ENCODE measurements at regions not wholly inside any gene's neighbourhood (a gene's known extent, or its start where the extent isn't known, plus 50 kb on each side); places are given as distances from the start of the nearest gene placed in this dataset.

DNA sequence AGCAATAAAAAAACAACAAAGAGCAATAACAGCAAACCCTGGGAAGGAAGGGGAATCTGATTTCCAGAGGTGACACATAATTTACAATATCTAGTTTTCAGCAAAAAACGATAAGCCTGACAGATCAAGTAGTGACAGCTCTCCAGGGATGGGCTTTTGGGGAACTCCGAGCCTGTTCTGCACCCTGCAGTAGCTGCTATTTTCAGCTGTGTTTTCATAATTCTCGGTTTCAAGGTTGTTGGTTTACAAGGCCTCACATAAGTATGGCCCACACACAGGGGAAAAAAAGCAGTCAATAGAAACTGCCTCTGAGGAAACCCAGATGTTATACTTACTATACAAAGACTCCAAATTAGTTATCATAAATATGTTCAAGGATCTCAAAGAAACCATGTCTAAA is 67.7 kb upstream of the CTLA4 start:
- H3K9ac ChIP-seq (ENCODE audit: low read length) = no peak overlapping the region
- no peaks in the 10 kb centered on the region for H3K79me2 ChIP-seq (ENCODE audit: control insufficient read depth, insufficient read depth, low read length)
- no peak overlapping the region for H3K4me2 ChIP-seq (replicated peaks; ENCODE audit: low read depth, low read length, poor library complexity, severe bottlenecking)
- no peaks in the 10 kb centered on the region for H3K4me1 ChIP-seq (ENCODE audit: control insufficient read depth in 2 of 2, insufficient read depth in 2 of 2, low read length in 2 of 2)
- no peaks in the 10 kb centered on the region for H3K36me3 ChIP-seq (replicated peaks in 1 of 2; ENCODE audit: control extremely low read depth in 1 of 2, control insufficient read depth in 1 of 2, extremely low read depth in 1 of 2, insufficient read depth in 2 of 2, low read length in 1 of 2)
- H3K27me3 ChIP-seq (replicated peaks in 1 of 4; ENCODE audit: control extremely low read depth in 1 of 4, control insufficient read depth in 3 of 4, insufficient read depth in 4 of 4, low read length in 3 of 4) = peaks cover 0 to 21% (median 8%) of the 10 kb centered on the region in 4 experiments
- no peak for DNase-seq
- Mint-ChIP-seq H3K27ac (no peak overlapping the region), H3K4me1 (no peaks in the 10 kb centered on the region), H3K4me3 (no peak overlapping the region), H3K27me3 (peaks cover 42% of the 10 kb centered on the region), H3K9me3 (ENCODE audit: insufficient read depth) (peaks cover 5% of the 10 kb centered on the region)
- TF ChIP-seq, protein P1, sequence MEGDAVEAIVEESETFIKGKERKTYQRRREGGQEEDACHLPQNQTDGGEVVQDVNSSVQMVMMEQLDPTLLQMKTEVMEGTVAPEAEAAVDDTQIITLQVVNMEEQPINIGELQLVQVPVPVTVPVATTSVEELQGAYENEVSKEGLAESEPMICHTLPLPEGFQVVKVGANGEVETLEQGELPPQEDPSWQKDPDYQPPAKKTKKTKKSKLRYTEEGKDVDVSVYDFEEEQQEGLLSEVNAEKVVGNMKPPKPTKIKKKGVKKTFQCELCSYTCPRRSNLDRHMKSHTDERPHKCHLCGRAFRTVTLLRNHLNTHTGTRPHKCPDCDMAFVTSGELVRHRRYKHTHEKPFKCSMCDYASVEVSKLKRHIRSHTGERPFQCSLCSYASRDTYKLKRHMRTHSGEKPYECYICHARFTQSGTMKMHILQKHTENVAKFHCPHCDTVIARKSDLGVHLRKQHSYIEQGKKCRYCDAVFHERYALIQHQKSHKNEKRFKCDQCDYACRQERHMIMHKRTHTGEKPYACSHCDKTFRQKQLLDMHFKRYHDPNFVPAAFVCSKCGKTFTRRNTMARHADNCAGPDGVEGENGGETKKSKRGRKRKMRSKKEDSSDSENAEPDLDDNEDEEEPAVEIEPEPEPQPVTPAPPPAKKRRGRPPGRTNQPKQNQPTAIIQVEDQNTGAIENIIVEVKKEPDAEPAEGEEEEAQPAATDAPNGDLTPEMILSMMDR (IDR thresholded peaks at IDR 0.05) = no peak
- no peak for TF ChIP-seq EZH2 (IDR thresholded peaks at IDR 0.05; ENCODE audit: borderline replicate concordance, insufficient read depth, low read depth, low read length, poor library complexity, severe bottlenecking)
- no peak for ATAC-seq (ENCODE audit: low read depth)
- peaks cover 2 to 4% (median 4%) of the 10 kb centered on the region in 3 donors for H3K9me3 ChIP-seq (ENCODE audit: control extremely low read depth in 1 of 3, control insufficient read depth in 2 of 3, insufficient read depth in 1 of 3, low read length in 2 of 3)
- CTCF ChIA-PET = no interaction called here
- POLR2A ChIA-PET = no interaction called here
- no peak overlapping the region for H3K4me3 ChIP-seq (ENCODE audit: control extremely low read depth in 1 of 5, extremely low read depth in 1 of 5, insufficient read depth in 1 of 5, low read depth in 2 of 5, low read length in 4 of 5)
- no peak overlapping the region for H3K27ac ChIP-seq (ENCODE audit: low read length in 2 of 2)
- WGBS (ENCODE audit: insufficient coverage) = 0% methylated on average over 1 of the region's 3 CpGs
- H2AFZ ChIP-seq (ENCODE audit: insufficient read depth, low read depth, low read length, poor library complexity, severe bottlenecking) = no peak overlapping the region
- intact Hi-C loops (cut with micrococcal nuclease) = no loop called here
- no peaks in the 10 kb centered on the region for H4K20me1 ChIP-seq (ENCODE audit: control insufficient read depth, insufficient read depth, low read length, poor library complexity, severe bottlenecking)

DNA sequence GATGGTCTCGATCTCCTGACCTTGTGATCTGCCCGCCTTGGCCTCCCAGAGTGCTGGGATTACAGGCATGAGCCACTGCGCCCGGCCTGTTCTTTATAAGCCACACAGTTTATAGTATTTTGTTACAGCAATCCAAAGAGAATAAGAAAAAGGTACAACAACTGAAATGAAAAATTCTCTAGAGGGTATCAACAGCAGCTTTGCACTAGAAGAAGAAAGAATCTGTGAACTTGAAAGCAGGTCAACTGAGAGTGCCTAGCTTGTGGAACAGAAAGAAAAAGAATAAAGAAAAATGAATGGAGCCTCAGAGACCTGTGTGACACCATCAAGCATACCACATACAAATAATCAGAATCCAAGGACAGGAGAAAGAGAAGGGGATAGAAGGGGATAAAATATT is 66.8 kb upstream of the CTLA4 start:
- no peak for TF ChIP-seq EZH2 (IDR thresholded peaks at IDR 0.05; ENCODE audit: borderline replicate concordance, insufficient read depth, low read depth, low read length, poor library complexity, severe bottlenecking)
- TF ChIP-seq, protein P1 (IDR thresholded peaks at IDR 0.05) = no peak
- no peak overlapping the region for H2AFZ ChIP-seq (ENCODE audit: insufficient read depth, low read depth, low read length, poor library complexity, severe bottlenecking)
- Mint-ChIP-seq H3K27ac (no peak overlapping the region), H3K4me3 (no peak overlapping the region), H3K9me3 (ENCODE audit: insufficient read depth) (peaks cover 9% of the 10 kb centered on the region), H3K4me1 (no peaks in the 10 kb centered on the region), H3K27me3 (peaks cover 41% of the 10 kb centered on the region)
- H3K79me2 ChIP-seq (ENCODE audit: control insufficient read depth, insufficient read depth, low read length) = no peaks in the 10 kb centered on the region
- DNase-seq (no peak), ATAC-seq (ENCODE audit: low read depth) (no peak)
- no peaks in the 10 kb centered on the region for H3K4me1 ChIP-seq (ENCODE audit: control insufficient read depth in 2 of 2, insufficient read depth in 2 of 2, low read length in 2 of 2)
- no CpG with 5 or more reads among the region's 4 CpGs for WGBS (ENCODE audit: insufficient coverage)
- no peak overlapping the region for H3K9ac ChIP-seq (ENCODE audit: low read length)
- intact Hi-C loops (cut with micrococcal nuclease) = no loop called here
- H3K4me3 ChIP-seq (ENCODE audit: control extremely low read depth in 1 of 5, extremely low read depth in 1 of 5, insufficient read depth in 1 of 5, low read depth in 2 of 5, low read length in 4 of 5) = no peak overlapping the region
- H3K27me3 ChIP-seq (replicated peaks in 1 of 4; ENCODE audit: control extremely low read depth in 1 of 4, control insufficient read depth in 3 of 4, insufficient read depth in 4 of 4, low read length in 3 of 4) = peaks cover 0 to 21% (median 8%) of the 10 kb centered on the region in 4 experiments
- H3K4me2 ChIP-seq (replicated peaks; ENCODE audit: low read depth, low read length, poor library complexity, severe bottlenecking) = no peak overlapping the region
- H3K27ac ChIP-seq (ENCODE audit: low read length in 2 of 2) = no peak overlapping the region
- H4K20me1 ChIP-seq (ENCODE audit: control insufficient read depth, insufficient read depth, low read length, poor library complexity, severe bottlenecking) = no peaks in the 10 kb centered on the region
- peaks cover 5 to 10% (median 6%) of the 10 kb centered on the region in 3 donors for H3K9me3 ChIP-seq (ENCODE audit: control extremely low read depth in 1 of 3, control insufficient read depth in 2 of 3, insufficient read depth in 1 of 3, low read length in 2 of 3)
- CTCF ChIA-PET = no interaction called here
- POLR2A ChIA-PET = no interaction called here
- no peaks in the 10 kb centered on the region for H3K36me3 ChIP-seq (replicated peaks in 1 of 2; ENCODE audit: control extremely low read depth in 1 of 2, control insufficient read depth in 1 of 2, extremely low read depth in 1 of 2, insufficient read depth in 2 of 2, low read length in 1 of 2)
